SW 1271 (cell line): ENCODE measurements at regions not wholly inside any gene's neighbourhood (a gene's known extent, or its start where the extent isn't known, plus 50 kb on each side); places are given as distances from the start of the nearest gene placed in this dataset.
"Not testable (repeated sequence)": the region's sequence is repeated elsewhere in the genome, so short reads cannot be mapped to it uniquely, and the experiment has no call there.

Experiments used
- DNase-seq, 2 experiments: peaks; one replicate each; lab custom pipeline; 2025; lab: John Stamatoyannopoulos, UW

DNA sequence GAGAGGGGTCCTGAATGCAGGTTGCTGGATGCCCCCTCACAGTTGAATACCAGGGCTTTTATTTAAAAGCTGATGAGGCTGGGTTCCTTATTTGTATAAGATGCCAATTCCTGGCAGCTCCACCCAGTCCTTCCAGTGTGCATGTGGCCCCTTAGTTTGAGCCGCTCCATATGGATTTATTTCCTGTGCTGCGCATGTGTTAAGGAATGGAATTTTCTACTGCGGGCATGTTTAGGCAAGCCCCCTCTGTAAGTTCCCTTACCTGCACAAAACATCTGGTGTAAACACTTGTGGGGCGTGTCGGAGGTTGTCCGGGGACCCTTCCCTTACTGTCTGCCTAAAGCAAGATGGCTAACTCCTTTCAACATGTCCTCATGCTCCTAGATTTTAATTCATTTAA, 1901.4 kb downstream of the KHDRBS2 start:
- DNase-seq: not testable (repeated sequence)

DNA sequence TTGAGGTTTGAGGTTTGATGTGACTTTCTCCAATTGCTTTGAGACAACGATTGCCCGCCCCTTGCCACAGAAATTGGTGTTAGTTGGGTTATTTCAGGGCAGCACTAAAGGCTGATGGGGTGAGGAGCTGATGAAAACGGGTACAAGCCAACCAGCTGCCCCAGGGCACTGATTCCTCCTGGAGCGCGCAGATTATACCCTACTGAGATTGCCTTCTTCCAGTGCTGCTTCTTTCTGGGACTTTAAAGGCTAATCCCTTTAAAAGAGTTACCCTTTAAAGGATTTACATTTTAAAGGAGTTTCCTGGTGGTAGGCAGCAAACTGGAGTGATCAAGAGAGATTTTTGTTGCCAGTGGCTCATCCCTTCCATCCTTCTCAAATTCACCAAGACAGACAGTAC, 1903.3 kb downstream of the KHDRBS2 start:
- not testable (repeated sequence) for DNase-seq

DNA sequence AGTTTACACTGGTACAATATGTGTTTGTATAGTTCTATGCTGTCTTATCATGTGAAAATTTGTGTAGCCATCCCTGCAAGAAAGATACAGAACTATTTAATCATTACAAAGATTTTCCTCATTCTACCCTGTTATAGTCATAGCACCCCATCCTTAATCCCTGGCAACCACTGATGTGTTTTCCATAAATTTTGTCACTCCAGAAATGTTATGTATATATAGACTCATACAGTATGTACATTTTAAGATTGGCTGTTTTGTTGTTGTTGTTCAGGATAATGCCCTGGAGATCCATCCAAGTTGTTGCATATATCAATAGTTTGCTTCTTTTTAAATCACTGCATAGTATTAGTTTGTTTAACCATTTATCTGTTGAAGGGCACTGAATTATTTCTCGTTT, 1911.9 kb downstream of the KHDRBS2 start:
- not testable (repeated sequence) for DNase-seq

DNA sequence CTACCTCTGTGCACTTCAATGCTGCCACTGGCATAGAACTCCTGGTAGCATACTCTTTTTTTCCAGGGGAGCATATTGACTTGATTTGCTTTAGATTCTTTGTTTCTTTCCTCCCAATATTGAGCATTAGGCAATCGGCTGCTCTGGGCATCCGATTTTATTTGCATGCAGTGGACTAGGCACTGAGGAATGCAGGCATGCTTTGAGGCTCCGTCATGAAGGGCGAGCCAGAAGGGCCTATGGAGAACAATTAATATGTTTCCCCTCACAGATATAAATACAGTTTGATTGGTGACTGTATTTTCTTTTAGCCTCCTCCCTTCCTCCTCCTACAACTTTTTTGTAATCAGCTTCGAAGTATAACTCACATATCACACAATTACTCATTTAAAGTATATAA, 1918.2 kb downstream of the KHDRBS2 start:
- DNase-seq: not testable (repeated sequence)

DNA sequence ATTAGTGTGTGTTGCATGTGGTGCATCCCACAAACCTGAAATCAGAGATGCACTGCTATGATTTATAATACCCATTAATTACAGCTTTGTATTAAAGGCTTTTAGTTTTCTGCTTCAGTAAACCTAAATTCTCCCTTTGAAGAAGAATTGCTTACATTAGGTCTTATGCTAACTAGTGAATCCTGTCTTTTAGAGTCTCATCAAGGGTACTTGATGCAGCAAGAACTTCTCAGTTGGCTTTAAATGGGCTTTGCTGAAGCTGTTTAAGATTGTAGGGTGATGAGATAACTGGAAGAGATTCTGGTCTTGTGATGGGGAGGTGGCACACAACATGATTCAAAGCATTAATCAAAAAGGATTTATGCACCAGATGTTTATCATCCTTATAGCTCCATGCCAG, 1920.1 kb downstream of the KHDRBS2 start:
- not testable (repeated sequence) for DNase-seq

DNA sequence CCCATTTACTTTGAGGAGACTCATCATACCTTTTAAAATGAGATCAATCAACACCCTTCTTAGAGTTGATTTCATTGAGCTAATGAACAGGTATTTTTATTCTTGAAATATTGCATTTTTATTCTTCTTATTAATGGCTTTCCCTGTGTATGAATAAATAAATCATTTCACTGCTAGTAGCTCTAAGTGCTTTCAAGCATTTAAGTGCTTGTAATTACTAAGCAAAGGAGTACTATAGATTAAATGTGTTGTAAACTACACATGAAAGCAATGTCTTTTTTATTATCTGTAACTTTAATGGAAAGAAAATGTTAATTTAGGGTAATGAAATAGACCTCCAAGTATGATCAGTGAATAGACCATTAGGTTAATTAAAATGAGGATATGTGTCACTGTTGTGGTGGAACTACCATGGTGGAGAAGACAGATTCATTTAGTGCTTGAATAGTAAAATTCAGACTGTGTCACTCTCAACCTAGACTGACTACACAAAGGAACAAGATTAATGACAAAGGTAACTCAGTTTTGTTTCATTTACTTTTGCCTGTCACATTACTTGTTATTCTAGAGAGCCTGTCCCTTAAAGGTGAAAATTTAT, 1943.5 kb downstream of the KHDRBS2 start:
- DNase-seq: not testable (repeated sequence)

DNA sequence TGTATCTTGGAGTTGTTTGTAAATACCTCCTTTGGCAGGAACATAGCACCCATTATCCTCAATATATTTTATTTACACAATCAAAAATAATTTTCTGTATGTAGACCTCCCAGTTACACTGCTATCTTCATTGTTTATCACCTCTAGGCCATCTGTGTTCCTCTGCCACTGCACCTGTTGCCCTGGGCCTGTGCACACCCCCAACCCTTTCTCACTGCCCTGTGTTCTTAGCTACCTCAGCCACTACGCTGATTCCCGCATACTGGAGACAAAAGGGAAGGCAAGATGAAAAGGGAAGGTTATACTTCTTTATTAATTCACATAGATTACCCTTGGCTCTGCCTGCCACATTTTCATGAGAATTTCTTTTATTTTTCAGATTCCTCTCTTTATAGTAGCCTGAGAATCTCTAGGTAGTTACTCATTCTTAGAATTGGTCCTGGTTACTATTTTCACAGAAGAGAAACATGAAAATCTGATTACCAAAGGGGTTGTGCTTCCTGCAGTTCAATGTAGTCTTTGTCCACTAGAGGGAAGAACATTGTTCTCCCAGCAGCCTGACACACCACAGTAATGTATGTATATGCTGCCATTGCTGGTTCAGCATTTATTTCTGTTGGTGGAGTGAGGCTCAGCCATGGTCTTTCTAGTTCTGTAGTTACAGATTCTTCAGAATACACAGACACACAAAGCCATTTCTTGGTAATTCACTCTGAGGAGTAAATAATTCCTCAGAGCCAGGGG, 1947.5 kb downstream of the KHDRBS2 start:
- DNase-seq: peak in 1 of 2 experiments; percentile 2

DNA sequence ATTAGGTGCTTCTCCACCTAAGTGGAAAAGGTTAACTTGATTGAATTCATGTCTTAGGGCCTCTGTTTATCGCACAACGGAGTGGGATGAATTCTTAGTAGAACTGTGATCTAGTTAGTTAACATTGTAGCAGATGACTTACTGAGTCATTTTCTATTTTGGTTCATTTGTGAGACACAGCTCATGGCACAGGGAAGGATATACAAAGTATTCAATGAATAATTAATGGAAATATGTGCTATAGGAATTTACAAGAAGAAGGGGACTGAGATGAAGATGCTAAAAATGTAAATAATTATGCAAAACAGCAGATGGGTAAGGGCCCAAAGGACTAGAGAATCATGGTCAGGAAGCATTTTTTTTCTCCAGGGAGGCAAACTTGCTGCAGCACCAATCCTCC, 1950.9 kb downstream of the KHDRBS2 start:
- not testable (repeated sequence) for DNase-seq

DNA sequence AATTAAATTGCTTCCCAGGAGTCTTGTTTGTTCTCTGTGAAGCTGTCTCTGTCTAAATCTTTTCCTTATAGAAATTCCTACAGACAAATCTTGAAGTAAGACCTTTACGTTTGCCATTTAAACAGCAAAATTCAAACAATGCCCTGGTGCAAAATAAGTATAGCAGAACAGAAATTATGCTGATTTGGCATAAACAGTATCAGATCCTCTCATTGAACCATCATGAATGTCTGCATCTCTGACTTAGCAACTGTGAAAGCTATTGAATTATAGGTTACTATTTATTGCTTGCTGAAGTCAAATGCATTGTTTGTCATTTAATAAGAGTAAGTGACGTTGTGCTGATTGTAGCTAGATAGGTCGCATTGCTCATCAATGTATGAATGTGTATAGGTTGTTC, 1952.3 kb downstream of the KHDRBS2 start:
- DNase-seq: not testable (repeated sequence)

DNA sequence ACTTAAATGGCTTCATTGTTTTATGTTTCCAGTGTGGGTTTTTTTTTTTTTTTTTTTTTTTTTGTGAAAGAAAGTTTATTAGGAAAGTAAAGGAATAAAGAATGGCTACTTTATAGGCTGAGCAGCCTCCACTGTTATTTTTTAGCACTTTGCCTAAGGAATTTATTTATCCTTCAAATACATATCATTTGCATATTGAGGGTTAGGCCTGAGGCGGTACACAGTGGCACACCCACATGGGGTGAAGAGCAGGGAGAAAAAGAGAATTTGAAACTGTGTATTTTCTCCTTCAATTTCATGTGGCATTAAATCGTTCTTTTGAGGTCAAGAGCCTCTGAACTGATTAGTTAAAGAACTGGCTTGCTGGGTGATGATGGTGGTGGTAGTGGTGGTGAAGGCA, 1977.1 kb downstream of the KHDRBS2 start:
- DNase-seq: not testable (repeated sequence)
